ENCODE measurements at regions not wholly inside any gene's neighbourhood (a gene's known extent, or its start where the extent isn't known, plus 50 kb on each side); places are given as distances from the start of the nearest gene placed in this dataset.
"Not testable (repeated sequence)": the region's sequence is repeated elsewhere in the genome, so short reads cannot be mapped to it uniquely, and the experiment has no call there.

DNA sequence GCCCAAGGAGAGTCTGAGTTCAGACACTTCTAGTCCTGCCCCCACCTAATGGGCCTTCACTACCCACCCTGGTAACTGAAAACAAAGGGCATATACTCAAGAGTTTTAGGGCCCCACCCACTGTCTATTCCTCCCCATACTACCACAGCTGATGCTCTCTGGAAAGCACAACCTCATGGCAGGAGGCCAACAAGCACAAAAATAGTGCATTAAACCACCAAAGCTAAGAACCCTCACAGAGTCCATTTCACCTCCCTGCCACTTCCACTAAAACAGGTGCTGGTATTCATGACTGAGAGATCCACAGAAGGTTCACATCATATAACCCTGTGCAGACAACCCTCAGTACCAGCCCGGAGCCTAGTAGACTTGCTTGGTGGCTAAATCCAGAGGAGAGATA, 132.1 kb upstream of the ADGRB3 start:
- ChIA-PET POLR2A (no interaction called here), CTCF (no interaction called here)
- H3K27ac Mint-ChIP-seq = no peak overlapping the region
- no peaks in the 10 kb centered on the region for H3K4me1 Mint-ChIP-seq
- no peaks in the 10 kb centered on the region for H3K36me3 Mint-ChIP-seq (ENCODE audit: low read depth)
- no peak overlapping the region for H3K4me3 Mint-ChIP-seq
- intact Hi-C loops (cut with micrococcal nuclease) = loop anchor here (1.0 kb wide), 1 partner anchor 26 kb away; no protein-coding TSS in a partner anchor
- no peaks in the 10 kb centered on the region for H3K27me3 Mint-ChIP-seq
- DNase-seq (no peak), ATAC-seq (ENCODE audit: low read depth) (no peak)
- TF ChIP-seq, protein P1, sequence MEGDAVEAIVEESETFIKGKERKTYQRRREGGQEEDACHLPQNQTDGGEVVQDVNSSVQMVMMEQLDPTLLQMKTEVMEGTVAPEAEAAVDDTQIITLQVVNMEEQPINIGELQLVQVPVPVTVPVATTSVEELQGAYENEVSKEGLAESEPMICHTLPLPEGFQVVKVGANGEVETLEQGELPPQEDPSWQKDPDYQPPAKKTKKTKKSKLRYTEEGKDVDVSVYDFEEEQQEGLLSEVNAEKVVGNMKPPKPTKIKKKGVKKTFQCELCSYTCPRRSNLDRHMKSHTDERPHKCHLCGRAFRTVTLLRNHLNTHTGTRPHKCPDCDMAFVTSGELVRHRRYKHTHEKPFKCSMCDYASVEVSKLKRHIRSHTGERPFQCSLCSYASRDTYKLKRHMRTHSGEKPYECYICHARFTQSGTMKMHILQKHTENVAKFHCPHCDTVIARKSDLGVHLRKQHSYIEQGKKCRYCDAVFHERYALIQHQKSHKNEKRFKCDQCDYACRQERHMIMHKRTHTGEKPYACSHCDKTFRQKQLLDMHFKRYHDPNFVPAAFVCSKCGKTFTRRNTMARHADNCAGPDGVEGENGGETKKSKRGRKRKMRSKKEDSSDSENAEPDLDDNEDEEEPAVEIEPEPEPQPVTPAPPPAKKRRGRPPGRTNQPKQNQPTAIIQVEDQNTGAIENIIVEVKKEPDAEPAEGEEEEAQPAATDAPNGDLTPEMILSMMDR (IDR thresholded peaks at IDR 0.05) = no peak
- peaks cover 12% of the 10 kb centered on the region for H3K9me3 Mint-ChIP-seq

DNA sequence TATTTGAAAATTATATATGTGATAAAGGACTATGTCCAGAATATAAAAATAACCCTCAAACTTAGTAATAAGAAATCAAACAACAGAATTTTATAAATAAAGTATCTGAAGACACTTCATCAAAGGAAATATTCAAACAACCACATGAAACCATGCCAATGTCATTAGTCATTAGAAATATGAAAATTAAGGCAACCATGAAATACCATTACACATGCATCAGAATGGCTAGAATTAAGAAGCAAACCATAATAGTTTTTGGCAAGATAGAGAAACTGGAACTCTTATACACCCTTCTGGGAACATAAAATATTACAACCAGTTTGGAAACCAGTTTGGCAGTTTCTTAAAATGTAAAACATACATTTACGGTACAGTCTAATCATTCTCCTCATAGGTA, 137.2 kb upstream of the ADGRB3 start:
- Mint-ChIP-seq H3K4me1 (no peaks in the 10 kb centered on the region), H3K4me3 (no peak overlapping the region), H3K9me3 (peaks cover 8% of the 10 kb centered on the region), H3K27ac (no peak overlapping the region), H3K27me3 (no peaks in the 10 kb centered on the region), H3K36me3 (ENCODE audit: low read depth) (no peaks in the 10 kb centered on the region)
- intact Hi-C loops (cut with micrococcal nuclease) = no loop called here
- DNase-seq = no peak
- POLR2A ChIA-PET = no interaction called here
- TF ChIP-seq, protein P1 (IDR thresholded peaks at IDR 0.05) = no peak
- CTCF ChIA-PET = no interaction called here
- ATAC-seq (ENCODE audit: low read depth) = no peak

DNA sequence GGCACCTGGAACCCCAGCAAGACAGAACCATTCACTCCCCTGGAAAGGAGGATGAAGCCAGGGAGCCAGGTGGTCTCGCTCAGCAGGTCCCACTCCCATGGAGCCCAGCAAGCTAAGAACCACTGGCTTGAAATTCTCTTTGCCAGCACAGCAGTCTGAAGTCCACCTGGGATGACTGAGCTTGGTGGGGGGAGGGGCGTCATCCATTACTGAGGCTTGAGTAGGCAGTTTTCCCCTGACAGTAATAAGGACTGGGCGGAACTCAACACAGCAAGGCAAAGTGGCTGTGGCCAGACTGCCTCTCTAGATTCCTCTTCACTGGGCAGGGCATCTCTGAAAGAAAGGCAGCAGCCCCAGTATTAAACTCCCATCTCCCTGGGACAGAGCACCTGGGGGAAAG, 140.2 kb upstream of the ADGRB3 start:
- H3K27me3 Mint-ChIP-seq; DNase-seq; H3K9me3 Mint-ChIP-seq; H3K27ac Mint-ChIP-seq; intact Hi-C loops (cut with micrococcal nuclease); H3K4me1 Mint-ChIP-seq; H3K4me3 Mint-ChIP-seq; H3K36me3 Mint-ChIP-seq (ENCODE audit: low read depth); CTCF ChIA-PET; POLR2A ChIA-PET; ATAC-seq (ENCODE audit: low read depth): not testable (repeated sequence)

DNA sequence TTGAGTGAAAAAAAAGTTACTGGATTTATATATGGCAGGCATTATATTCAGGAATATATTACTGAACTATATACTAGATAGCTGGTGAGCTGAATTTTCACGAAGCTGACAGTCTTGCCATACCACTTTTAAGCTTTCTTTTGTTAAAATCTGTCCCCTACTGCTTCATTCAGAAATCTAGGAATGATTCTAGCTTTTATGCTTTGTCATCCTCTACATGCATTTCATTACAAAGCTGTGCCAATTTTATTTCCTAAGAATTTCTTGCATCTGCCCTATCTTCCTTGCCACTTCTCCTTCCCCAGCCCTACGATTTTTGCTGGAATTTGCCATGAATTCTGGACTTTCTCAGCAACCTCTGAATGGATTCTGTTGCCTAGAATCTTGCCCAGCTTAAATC, 158.5 kb upstream of the ADGRB3 start:
- CTCF ChIA-PET = no interaction called here
- no peaks in the 10 kb centered on the region for H3K4me1 Mint-ChIP-seq
- H3K9me3 Mint-ChIP-seq = peaks cover 7% of the 10 kb centered on the region
- ATAC-seq (ENCODE audit: low read depth) = no peak
- DNase-seq = no peak
- no peaks in the 10 kb centered on the region for H3K36me3 Mint-ChIP-seq (ENCODE audit: low read depth)
- POLR2A ChIA-PET = no interaction called here
- no peak overlapping the region for H3K27ac Mint-ChIP-seq
- TF ChIP-seq, protein P1 (IDR thresholded peaks at IDR 0.05) = no peak
- no peak overlapping the region for H3K4me3 Mint-ChIP-seq
- no peaks in the 10 kb centered on the region for H3K27me3 Mint-ChIP-seq
- intact Hi-C loops (cut with micrococcal nuclease) = loop anchor here (1.0 kb wide), 1 partner anchor 26 kb away; no protein-coding TSS in a partner anchor

DNA sequence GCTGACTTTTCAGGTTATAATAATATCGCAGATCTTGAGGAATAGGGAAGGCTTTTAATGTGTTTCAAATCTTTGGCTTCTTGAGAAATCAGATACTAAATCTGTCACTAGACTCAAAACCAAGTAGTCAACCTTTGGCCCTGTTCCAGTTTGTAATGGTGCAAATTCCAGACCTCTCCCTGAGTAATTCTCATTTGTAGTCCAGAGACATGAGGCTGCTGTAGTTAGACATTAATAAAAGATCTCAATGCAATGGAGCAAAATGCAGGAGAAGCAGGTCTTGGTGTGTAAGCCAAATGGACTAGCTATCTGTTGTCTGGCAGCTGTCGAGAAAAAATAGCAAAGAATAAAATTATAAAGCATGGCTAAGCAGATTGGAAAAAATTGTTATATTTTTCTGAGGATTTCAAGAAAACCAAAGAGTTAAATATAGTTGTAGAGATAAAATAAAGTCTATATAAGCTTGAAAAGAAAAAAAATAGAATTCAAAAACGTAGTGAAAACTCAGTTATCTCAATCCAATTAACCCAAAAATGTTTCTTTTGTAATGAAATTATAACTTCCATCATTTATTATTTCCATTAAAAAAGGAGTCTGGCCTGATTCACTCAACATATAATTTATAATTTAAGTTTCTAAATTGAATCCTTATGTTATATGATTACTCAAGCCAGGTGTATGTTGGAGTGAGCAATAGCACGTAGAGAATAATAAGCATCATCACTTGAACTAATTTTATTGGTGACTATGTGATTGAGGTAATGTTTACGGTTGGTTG, 161.5 kb upstream of the ADGRB3 start:
- intact Hi-C loops (cut with micrococcal nuclease) = no loop called here
- ChIA-PET CTCF (no interaction called here), POLR2A (no interaction called here)
- H3K27ac Mint-ChIP-seq = no peak overlapping the region
- H3K4me3 Mint-ChIP-seq = no peak overlapping the region
- no peak for ATAC-seq (ENCODE audit: low read depth)
- TF ChIP-seq, protein P1 (IDR thresholded peaks at IDR 0.05) = no peak
- H3K9me3 Mint-ChIP-seq = peaks cover 3% of the 10 kb centered on the region
- H3K36me3 Mint-ChIP-seq (ENCODE audit: low read depth) = no peaks in the 10 kb centered on the region
- H3K4me1 Mint-ChIP-seq = no peaks in the 10 kb centered on the region
- DNase-seq = no peak
- no peaks in the 10 kb centered on the region for H3K27me3 Mint-ChIP-seq

All from activated B cell treated with CpG ODN at 0.5 μM for 24 hours (primary cell).